AG04450 (cell line): ENCODE measurements at regions not wholly inside any gene's neighbourhood (a gene's known extent, or its start where the extent isn't known, plus 50 kb on each side); places are given as distances from the start of the nearest gene placed in this dataset.
"Not testable (repeated sequence)": the region's sequence is repeated elsewhere in the genome, so short reads cannot be mapped to it uniquely, and the experiment has no call there.

ENCODE experiments used
- CTCF ChIA-PET: fragments of 300-600, 350-600 bp; formaldehyde crosslinking; extraction: SDS; loops from one replicate; lab custom pipeline; 2022; ENCODE audit warnings: antibody characterized with exemption, inconsistent platforms; lab: Charles Lee
- POLR2A ChIA-PET: fragments of 350-600 bp; formaldehyde crosslinking; extraction: SDS; loops from one replicate; lab custom pipeline; 2021; ENCODE audit warnings: antibody characterized with exemption, inconsistent platforms; lab: Yijun Ruan, JAX
- DNase-seq: peaks from one replicate; pipeline ENCODE4 v3.0.0-alpha.2; 2011; ENCODE audit warnings: low read depth, low spot score
- H3K27ac ChIP-seq: one replicate; pipeline ENCODE4 v1.5.1; 2012; ENCODE audit warnings: low read depth, low read length, control low read depth
- H3K27me3 ChIP-seq: one replicate; pipeline ENCODE4 v1.6.0; 2012; ENCODE audit warnings: low read length; ENCODE audit not compliant: control insufficient read depth, insufficient read depth
- H3K4me3 ChIP-seq: 2 replicates; pipeline ENCODE4 v1.5.1; 2011; ENCODE audit warnings: mild to moderate bottlenecking, low read depth, low read length, control low read depth
- H3K9me3 ChIP-seq: 2 replicates; pipeline ENCODE4 v1.5.1; 2012; ENCODE audit warnings: low read length; ENCODE audit not compliant: control insufficient read depth, insufficient read depth
- CTCF ChIP-seq: IDR thresholded peaks from 2 replicates; pipeline ENCODE4 v1.5.1; 2011; ENCODE audit warnings: low read depth, low read length, control low read depth, inconsistent platforms

DNA sequence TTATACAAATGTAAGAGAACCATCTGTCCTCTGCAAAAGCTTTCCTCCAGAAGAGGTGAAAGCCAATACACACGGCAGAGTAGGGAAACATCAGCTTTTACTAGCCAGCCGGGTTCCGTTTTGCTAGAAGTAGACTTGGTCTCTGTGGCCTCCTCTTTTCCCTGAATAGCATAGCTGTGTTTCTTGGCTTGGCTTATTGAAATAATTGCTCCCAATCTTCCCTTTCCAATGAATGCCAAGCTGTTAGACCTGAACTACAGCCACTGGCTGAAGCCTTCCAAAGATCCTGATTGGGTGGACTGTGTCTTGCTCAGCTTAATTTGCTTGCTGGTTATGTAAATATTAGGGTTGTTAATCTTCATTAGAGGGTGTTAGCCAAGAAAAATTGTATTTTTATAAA, 157.8 kb upstream of the ROPN1 start:
- POLR2A ChIA-PET = no interaction called here
- no peak for DNase-seq
- Histone ChIP-seq H3K4me3 (no peak overlapping the region), H3K27me3 (peaks cover 13% of the 10 kb centered on the region), H3K9me3 (no peaks in the 10 kb centered on the region), H3K27ac (no peak overlapping the region)
- CTCF ChIA-PET = no interaction called here
- TF ChIP-seq CTCF = no peak

GRCh38 chr3:124152891-124153290, 161.0 kb upstream of the ROPN1 start:
- POLR2A ChIA-PET, H3K9me3 ChIP-seq, H3K27me3 ChIP-seq, DNase-seq, H3K4me3 ChIP-seq, H3K27ac ChIP-seq: not testable (repeated sequence)
- CTCF ChIA-PET = interaction anchor here (0.7 kb wide), 1 partner anchor 195 kb away, joined by 7 read pairs; no protein-coding TSS in a partner anchor

GRCh38 chr3:124156866-124157712, 165.2 kb upstream of the ROPN1 start:
- no peaks in the 10 kb centered on the region for H3K9me3 ChIP-seq
- TF ChIP-seq CTCF = no peak
- peaks cover 8% of the 10 kb centered on the region for H3K27me3 ChIP-seq
- CTCF ChIA-PET = no interaction called here
- no peak overlapping the region for H3K4me3 ChIP-seq
- no peak overlapping the region for H3K27ac ChIP-seq
- POLR2A ChIA-PET = no interaction called here
- no peak for DNase-seq

GRCh38 chr3:124157748-124158147, 165.8 kb upstream of the ROPN1 start:
- no peaks in the 10 kb centered on the region for H3K9me3 ChIP-seq
- no peak for DNase-seq
- POLR2A ChIA-PET = no interaction called here
- TF ChIP-seq CTCF = no peak
- peaks cover 8% of the 10 kb centered on the region for H3K27me3 ChIP-seq
- no peak overlapping the region for H3K4me3 ChIP-seq
- CTCF ChIA-PET = no interaction called here
- H3K27ac ChIP-seq = no peak overlapping the region

GRCh38 chr3:124158168-124158881, 166.4 kb upstream of the ROPN1 start:
- no peaks in the 10 kb centered on the region for H3K9me3 ChIP-seq
- no peak for TF ChIP-seq CTCF
- ChIA-PET CTCF (no interaction called here), POLR2A (no interaction called here)
- no peak for DNase-seq
- no peak overlapping the region for H3K27ac ChIP-seq
- no peak overlapping the region for H3K4me3 ChIP-seq
- H3K27me3 ChIP-seq = peaks cover 8% of the 10 kb centered on the region
